HAP-1 (cell line): ENCODE measurements at regions not wholly inside any gene's neighbourhood (a gene's known extent, or its start where the extent isn't known, plus 50 kb on each side); places are given as distances from the start of the nearest gene placed in this dataset.

Experiments
- DNase-seq, 2 experiments: peaks; one replicate each; pipeline ENCODE4 v3.0.0-alpha.2; 2016 to 2020; ENCODE audit warnings: low spot score in 2 of 2
- H3K27me3 ChIP-seq: fragments of 250-450 bp; sonication (Bioruptor Pico); 2 replicates; pipeline ENCODE4 v1.5.1; 2020; ENCODE audit warnings: low read depth, mild to moderate bottlenecking, moderate library complexity
- H3K36me3 ChIP-seq: fragments of 250-450 bp; sonication (Bioruptor Pico); replicated peaks from 2 replicates; pipeline ENCODE4 v1.5.1; 2020; ENCODE audit warnings: mild to moderate bottlenecking
- H3K4me1 ChIP-seq: fragments of 250-450 bp; sonication (Bioruptor Pico); 2 replicates; pipeline ENCODE4 v1.5.1; 2020; ENCODE audit warnings: mild to moderate bottlenecking
- H3K4me3 ChIP-seq: fragments of 250-450 bp; sonication (Bioruptor Pico); 2 replicates; pipeline ENCODE4 v1.5.1; 2020; ENCODE audit warnings: mild to moderate bottlenecking, moderate library complexity
- H3K9me3 ChIP-seq: fragments of 250-450 bp; sonication (Bioruptor Pico); 2 replicates; pipeline ENCODE4 v1.5.1; 2020; ENCODE audit warnings: mild to moderate bottlenecking, moderate library complexity
- in situ Hi-C: fragments of 300-500 bp; cut with MboI; formaldehyde crosslinking; loops from 3 replicates; pipeline ENCODE4 v1.14.3; 2020; ENCODE audit warnings: low sequenced_read_pairs, inconsistent platforms, mixed read lengths

- Histone ChIP-seq H3K36me3 (0 out of 2 replicates have a peak, but pooled peaks cover 3% of the 10 kb centered on the region), H3K4me1 (peaks cover 36% of the 10 kb centered on the region), H3K4me3 (no peak overlapping the region), H3K9me3 (no peaks in the 10 kb centered on the region), H3K27me3 (no peaks in the 10 kb centered on the region)
- in situ Hi-C loops: no loop called here
- no peak for DNase-seq
Observed at GRCh38 chr2:42923580-42924417, 131.4 kb upstream of the HAAO start.

- Histone ChIP-seq H3K36me3 (0 out of 2 replicates have a peak, but pooled peaks cover 3% of the 10 kb centered on the region), H3K4me1 (peaks cover 28% of the 10 kb centered on the region), H3K27me3 (no peaks in the 10 kb centered on the region), H3K9me3 (no peaks in the 10 kb centered on the region), H3K4me3 (no peak overlapping the region)
- DNase-seq: no peak
- in situ Hi-C loops: no loop called here
Observed at GRCh38 chr2:42922790-42923579, 130.6 kb upstream of the HAAO start.

- H3K36me3 ChIP-seq: 0 out of 2 replicates have a peak, but pooled peaks cover 3% of the 10 kb centered on the region
- no peak overlapping the region for H3K4me3 ChIP-seq
- H3K4me1 ChIP-seq: peaks cover 23% of the 10 kb centered on the region
- H3K9me3 ChIP-seq: no peaks in the 10 kb centered on the region
- in situ Hi-C loops: no loop called here
- no peak for DNase-seq
- H3K27me3 ChIP-seq: no peaks in the 10 kb centered on the region
Observed at GRCh38 chr2:42922293-42922692, 129.9 kb upstream of the HAAO start.

GRCh38 chr2:42921721-42922120, 129.3 kb upstream of the HAAO start:
- H3K36me3 ChIP-seq: 0 out of 2 replicates have a peak, but pooled peaks cover 3% of the 10 kb centered on the region
- H3K4me3 ChIP-seq: no peak overlapping the region
- H3K27me3 ChIP-seq: no peaks in the 10 kb centered on the region
- DNase-seq: no peak
- no peaks in the 10 kb centered on the region for H3K9me3 ChIP-seq
- in situ Hi-C loops: no loop called here
- peaks cover 23% of the 10 kb centered on the region for H3K4me1 ChIP-seq

GRCh38 chr2:42921147-42921520, 128.8 kb upstream of the HAAO start:
- H3K27me3 ChIP-seq: no peaks in the 10 kb centered on the region
- H3K4me1 ChIP-seq: peaks cover 23% of the 10 kb centered on the region
- no peaks in the 10 kb centered on the region for H3K9me3 ChIP-seq
- H3K4me3 ChIP-seq: no peak overlapping the region
- no peak for DNase-seq
- in situ Hi-C loops: no loop called here
- 0 out of 2 replicates have a peak, but pooled peaks cover 3% of the 10 kb centered on the region for H3K36me3 ChIP-seq

GRCh38 chr2:42920446-42921146, 128.2 kb upstream of the HAAO start:
- peaks cover 17% of the 10 kb centered on the region for H3K4me1 ChIP-seq
- no peak for DNase-seq
- no peaks in the 10 kb centered on the region for H3K27me3 ChIP-seq
- no peaks in the 10 kb centered on the region for H3K9me3 ChIP-seq
- H3K36me3 ChIP-seq: 0 out of 2 replicates have a peak, but pooled peaks cover 3% of the 10 kb centered on the region
- in situ Hi-C loops: no loop called here
- no peak overlapping the region for H3K4me3 ChIP-seq

GRCh38 chr2:42918671-42919318, 126.4 kb upstream of the HAAO start:
- in situ Hi-C loops: no loop called here

GRCh38 chr2:42918041-42918440, 125.7 kb upstream of the HAAO start:
- in situ Hi-C loops: no loop called here
- Histone ChIP-seq H3K36me3 (no peaks in the 10 kb centered on the region), H3K9me3 (no peaks in the 10 kb centered on the region), H3K27me3 (no peaks in the 10 kb centered on the region), H3K4me1 (no peaks in the 10 kb centered on the region), H3K4me3 (no peak overlapping the region)
- no peak for DNase-seq

More at GRCh38 chr2:42918671-42919318, 126.4 kb upstream of the HAAO start:
- Histone ChIP-seq H3K4me1 (peaks cover under 1% of the 10 kb centered on the region), H3K36me3 (no peaks in the 10 kb centered on the region), H3K27me3 (no peaks in the 10 kb centered on the region), H3K9me3 (no peaks in the 10 kb centered on the region), H3K4me3 (no peak overlapping the region)
- no peak for DNase-seq

GRCh38 chr2:42917425-42917927, 125.1 kb upstream of the HAAO start:
- in situ Hi-C loops: no loop called here

GRCh38 chr2:42916324-42916723, 123.9 kb upstream of the HAAO start:
- no peak overlapping the region for H3K4me3 ChIP-seq
- no peaks in the 10 kb centered on the region for H3K4me1 ChIP-seq
- H3K9me3 ChIP-seq: no peaks in the 10 kb centered on the region
- DNase-seq: no peak
- in situ Hi-C loops: no loop called here
- H3K27me3 ChIP-seq: no peaks in the 10 kb centered on the region
- H3K36me3 ChIP-seq: no peaks in the 10 kb centered on the region

More at GRCh38 chr2:42917425-42917927, 125.1 kb upstream of the HAAO start:
- no peaks in the 10 kb centered on the region for H3K9me3 ChIP-seq
- no peaks in the 10 kb centered on the region for H3K27me3 ChIP-seq
- H3K36me3 ChIP-seq: no peaks in the 10 kb centered on the region
- H3K4me3 ChIP-seq: no peak overlapping the region
- H3K4me1 ChIP-seq: no peaks in the 10 kb centered on the region
- DNase-seq: no peak

GRCh38 chr2:42914860-42915259, 122.5 kb upstream of the HAAO start:
- no peaks in the 10 kb centered on the region for H3K9me3 ChIP-seq
- DNase-seq: no peak
- no peaks in the 10 kb centered on the region for H3K27me3 ChIP-seq
- in situ Hi-C loops: no loop called here
- no peaks in the 10 kb centered on the region for H3K36me3 ChIP-seq
- no peaks in the 10 kb centered on the region for H3K4me1 ChIP-seq
- H3K4me3 ChIP-seq: no peak overlapping the region

GRCh38 chr2:42914314-42914713, 121.9 kb upstream of the HAAO start:
- Histone ChIP-seq H3K27me3 (no peaks in the 10 kb centered on the region), H3K36me3 (no peaks in the 10 kb centered on the region), H3K4me1 (no peaks in the 10 kb centered on the region), H3K9me3 (no peaks in the 10 kb centered on the region), H3K4me3 (no peak overlapping the region)
- DNase-seq: no peak
- in situ Hi-C loops: no loop called here

GRCh38 chr2:42913280-42913878, 121.0 kb upstream of the HAAO start:
- DNase-seq: no peak
- in situ Hi-C loops: no loop called here
- Histone ChIP-seq H3K9me3 (no peaks in the 10 kb centered on the region), H3K4me1 (no peaks in the 10 kb centered on the region), H3K4me3 (no peak overlapping the region), H3K36me3 (no peaks in the 10 kb centered on the region), H3K27me3 (no peaks in the 10 kb centered on the region)
